ENCODE measurements at regions not wholly inside any gene's neighbourhood (a gene's known extent, or its start where the extent isn't known, plus 50 kb on each side); places are given as distances from the start of the nearest gene placed in this dataset.

- no peak for DNase-seq
Measured at GRCh38 chr3:31232055-31233025, 300.4 kb upstream of the STT3B start.

- DNase-seq: no peak
Measured at GRCh38 chr3:31234145-31234544, 298.6 kb upstream of the STT3B start.

GRCh38 chr3:31235062-31235700 is 297.5 kb upstream of the STT3B start:
- no peak for DNase-seq

- DNase-seq: no peak
Measured at GRCh38 chr3:31237887-31238286, 294.8 kb upstream of the STT3B start.

GRCh38 chr3:31240013-31240412 is 292.7 kb upstream of the STT3B start:
- DNase-seq: no peak

- no peak for DNase-seq
Measured at GRCh38 chr3:31240466-31240865, 292.3 kb upstream of the STT3B start.

GRCh38 chr3:31240874-31241273 is 291.9 kb upstream of the STT3B start:
- no peak for DNase-seq

- DNase-seq: no peak
Measured at GRCh38 chr3:31241533-31241932, 291.2 kb upstream of the STT3B start.

- no peak for DNase-seq
Measured at GRCh38 chr3:31242026-31242960, 290.4 kb upstream of the STT3B start.

- no peak for DNase-seq
Measured at GRCh38 chr3:31244929-31245817, 287.6 kb upstream of the STT3B start.

- DNase-seq: no peak
Measured at GRCh38 chr3:31246293-31247062, 286.2 kb upstream of the STT3B start.

GRCh38 chr3:31247063-31247447 is 285.7 kb upstream of the STT3B start:
- no peak for DNase-seq

GRCh38 chr3:31247850-31248562 is 284.7 kb upstream of the STT3B start:
- no peak for DNase-seq

- no peak for DNase-seq
Measured at GRCh38 chr3:31248563-31248992, 284.1 kb upstream of the STT3B start.

GRCh38 chr3:31249545-31249944 is 283.2 kb upstream of the STT3B start:
- no peak for DNase-seq

GRCh38 chr3:31250116-31250777 is 282.5 kb upstream of the STT3B start:
- no peak for DNase-seq

- no peak for DNase-seq
Measured at GRCh38 chr3:31251083-31251482, 281.6 kb upstream of the STT3B start.

- DNase-seq: no peak
Measured at GRCh38 chr3:31252216-31253185, 280.2 kb upstream of the STT3B start.

- no peak for DNase-seq
Measured at GRCh38 chr3:31253782-31254181, 278.9 kb upstream of the STT3B start.
